Peyer's patch (tissue), 4 donors: ENCODE measurements at regions not wholly inside any gene's neighbourhood (a gene's known extent, or its start where the extent isn't known, plus 50 kb on each side); places are given as distances from the start of the nearest gene placed in this dataset.

Experiments used
- POLR2A ChIP-seq, 2 donors: fragments of 450-650 bp; IDR thresholded peaks; one replicate each; pipeline ENCODE4 v1.5.1; 2017; ENCODE audit warnings: antibody characterized with exemption in 2 of 2, mild to moderate bottlenecking in 2 of 2, moderate library complexity in 2 of 2
- TF ChIP-seq, protein P1 (sequence below), 6 experiments: fragments of 450-650 bp in 4 of 6; fragments of 200-600 bp in 2 of 6; sonication (generic) in 1 of 6; IDR thresholded peaks; one replicate each; pipeline ENCODE4 v1.5.1; 2017 to 2019; ENCODE audit warnings: antibody characterized with exemption in 6 of 6, mild to moderate bottlenecking in 3 of 6, moderate library complexity in 1 of 6

DNA sequence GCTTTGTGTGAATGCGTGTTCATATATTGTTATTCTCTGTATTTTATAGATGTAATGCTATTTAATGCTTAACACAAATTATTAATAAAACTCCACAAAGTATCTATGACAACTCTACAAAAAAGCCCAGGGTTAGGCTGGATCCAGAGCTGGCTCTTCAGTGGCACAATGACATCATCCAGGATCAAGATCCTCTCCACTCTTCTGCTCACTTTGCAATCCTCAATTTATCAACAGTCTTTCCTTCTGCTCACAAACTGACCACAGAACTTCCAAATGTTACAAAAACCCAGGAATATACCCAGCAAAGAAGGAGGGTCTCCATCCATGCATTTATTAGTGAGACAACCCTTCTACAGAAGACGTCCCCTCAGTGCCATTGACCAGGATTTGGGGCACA lies 132.3 kb downstream of the HNRNPD start:
- TF ChIP-seq, protein P1, sequence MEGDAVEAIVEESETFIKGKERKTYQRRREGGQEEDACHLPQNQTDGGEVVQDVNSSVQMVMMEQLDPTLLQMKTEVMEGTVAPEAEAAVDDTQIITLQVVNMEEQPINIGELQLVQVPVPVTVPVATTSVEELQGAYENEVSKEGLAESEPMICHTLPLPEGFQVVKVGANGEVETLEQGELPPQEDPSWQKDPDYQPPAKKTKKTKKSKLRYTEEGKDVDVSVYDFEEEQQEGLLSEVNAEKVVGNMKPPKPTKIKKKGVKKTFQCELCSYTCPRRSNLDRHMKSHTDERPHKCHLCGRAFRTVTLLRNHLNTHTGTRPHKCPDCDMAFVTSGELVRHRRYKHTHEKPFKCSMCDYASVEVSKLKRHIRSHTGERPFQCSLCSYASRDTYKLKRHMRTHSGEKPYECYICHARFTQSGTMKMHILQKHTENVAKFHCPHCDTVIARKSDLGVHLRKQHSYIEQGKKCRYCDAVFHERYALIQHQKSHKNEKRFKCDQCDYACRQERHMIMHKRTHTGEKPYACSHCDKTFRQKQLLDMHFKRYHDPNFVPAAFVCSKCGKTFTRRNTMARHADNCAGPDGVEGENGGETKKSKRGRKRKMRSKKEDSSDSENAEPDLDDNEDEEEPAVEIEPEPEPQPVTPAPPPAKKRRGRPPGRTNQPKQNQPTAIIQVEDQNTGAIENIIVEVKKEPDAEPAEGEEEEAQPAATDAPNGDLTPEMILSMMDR (IDR thresholded peaks at IDR 0.05) = no peak
- TF ChIP-seq POLR2A (IDR thresholded peaks at IDR 0.05) = no peak
